ENCODE measurements at regions not wholly inside any gene's neighbourhood (a gene's known extent, or its start where the extent isn't known, plus 50 kb on each side); places are given as distances from the start of the nearest gene placed in this dataset.

DNA sequence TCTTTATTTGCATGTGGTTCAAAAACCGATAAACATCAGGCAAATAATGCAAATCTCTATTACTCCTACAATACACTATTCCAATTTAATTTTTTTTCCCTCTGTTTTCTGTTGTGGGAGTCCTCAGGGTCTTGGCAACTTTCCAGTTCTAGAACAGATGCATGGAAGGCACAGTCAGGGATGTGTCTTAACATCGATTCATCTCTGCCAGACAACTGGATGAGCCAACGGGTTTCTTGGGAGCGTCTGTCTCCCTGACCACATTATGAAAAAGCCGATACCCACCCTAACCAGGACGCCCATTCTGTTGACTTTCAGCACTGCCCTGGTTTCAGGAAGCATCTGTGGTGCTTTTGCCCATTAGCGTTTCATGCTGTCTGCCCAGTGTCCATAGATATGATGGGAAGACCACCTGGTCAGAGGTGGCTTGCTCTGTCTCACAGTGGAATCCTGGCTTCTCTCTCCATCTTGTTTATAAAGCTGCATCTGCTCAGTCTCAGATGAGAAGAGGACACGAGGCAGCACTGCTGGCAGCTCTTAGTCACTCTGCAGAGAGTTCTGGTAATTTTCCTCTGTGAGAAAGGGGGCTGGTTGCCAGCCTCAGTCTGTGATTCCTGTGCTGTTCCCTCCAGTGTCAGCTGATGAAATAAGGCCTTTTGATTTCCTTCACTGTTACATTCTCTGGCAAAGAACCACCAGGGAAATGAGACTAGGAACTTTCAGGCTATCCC lies 57.9 kb upstream of the KCNE4 start:
- DNase-seq, result peak; percentile 3

DNA sequence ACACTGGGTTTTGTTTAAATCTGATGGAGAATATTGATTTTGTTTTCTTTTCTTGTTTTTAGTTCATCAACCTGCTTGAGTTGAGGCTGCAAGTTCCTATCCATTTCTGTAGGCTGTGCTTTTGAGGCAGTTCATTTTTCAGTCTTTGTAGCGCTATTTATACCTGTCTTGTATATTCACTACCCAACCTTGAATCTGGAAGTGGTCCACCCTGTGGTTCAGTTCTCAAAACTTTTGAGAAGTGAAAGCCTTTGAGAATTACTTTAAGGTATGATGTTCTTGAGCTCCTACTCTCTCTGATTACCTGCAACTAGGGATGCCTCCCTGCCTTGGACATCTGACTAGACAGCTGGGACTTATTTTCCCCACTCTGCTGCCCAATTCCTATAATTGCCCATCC lies 53.5 kb upstream of the KCNE4 start:
- DNase-seq, result no peak

DNA sequence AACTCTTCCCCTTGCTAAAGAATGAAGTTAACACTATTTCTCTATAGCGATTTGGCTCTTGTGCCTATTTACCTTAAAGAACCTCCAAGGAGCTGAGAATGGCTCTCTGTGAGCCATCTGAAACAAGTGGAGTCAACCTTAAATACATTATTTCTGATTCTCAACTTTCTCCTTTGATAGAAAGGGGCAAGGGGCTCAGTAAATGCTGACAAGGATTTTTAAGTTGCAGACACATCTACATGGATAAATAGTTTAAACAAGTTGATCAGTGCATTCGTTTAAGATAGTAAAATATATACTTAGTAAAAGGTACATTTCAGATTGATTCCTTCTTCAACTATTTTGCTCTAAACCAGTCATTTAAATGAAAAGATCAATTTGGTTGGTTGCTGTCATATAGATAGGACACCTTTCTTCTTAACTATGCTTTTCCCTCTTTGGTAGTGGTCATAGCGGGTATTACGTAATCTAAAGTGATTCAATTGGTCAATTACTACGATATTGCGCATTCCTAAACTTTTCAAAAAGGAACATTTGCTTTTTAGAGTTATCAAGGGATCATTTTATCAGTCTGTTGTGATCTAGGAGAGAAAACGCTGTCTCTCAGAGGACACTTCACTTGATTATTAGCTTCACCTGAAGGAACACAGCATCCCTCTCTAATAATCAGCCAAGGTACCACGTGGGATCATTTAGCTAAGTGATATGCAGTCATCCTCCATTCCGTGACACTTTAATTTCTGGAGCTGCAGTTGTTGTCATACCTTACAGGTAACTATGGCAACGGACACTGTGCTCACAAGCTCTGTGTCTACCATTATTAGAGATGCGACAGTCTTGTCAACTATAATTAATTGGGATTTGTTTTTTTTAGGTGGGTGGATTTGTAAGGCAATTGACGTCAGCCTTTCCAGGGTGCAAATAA lies 50.9 kb upstream of the KCNE4 start:
- no peak for DNase-seq

DNA sequence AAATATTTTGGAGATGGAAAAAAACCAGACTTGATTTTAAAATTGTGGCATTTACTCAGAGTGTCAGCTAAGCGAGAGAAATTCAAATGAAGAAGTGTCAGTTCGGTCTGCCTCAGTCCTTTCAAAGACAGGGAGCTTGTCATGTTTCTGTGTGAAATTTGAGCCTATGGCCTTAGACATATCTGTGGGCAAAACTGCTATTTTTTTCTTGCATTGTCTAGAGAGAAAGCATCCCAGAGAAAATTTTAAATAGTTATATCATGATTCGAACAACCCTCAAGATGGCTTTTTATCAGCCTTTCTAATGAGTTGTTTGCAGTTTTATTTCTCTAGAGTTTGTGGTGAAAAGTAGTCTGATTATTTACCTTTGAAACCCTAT lies 50.2 kb upstream of the KCNE4 start:
- DNase-seq, result no peak

Data from NCI-H1105 (cell line).